Stimulated activated CD4-positive, alpha-beta T cell treated with anti-CD3 and anti-CD28 coated beads, Interleukin-12 subunit alpha, Interleukin-12 subunit beta, amount 100 ng/mL, for 48 hours (primary cell): ENCODE measurements at regions not wholly inside any gene's neighbourhood (a gene's known extent, or its start where the extent isn't known, plus 50 kb on each side); places are given as distances from the start of the nearest gene placed in this dataset.

Source experiments
- DNase-seq, 3 donors: peaks; one replicate each; pipeline ENCODE4 v3.0.0-alpha.2; 2020; ENCODE audit warnings: low read depth in 2 of 3, low spot score in 1 of 3

GRCh38 chr4:18075823-18076433 lies 54.4 kb upstream of the LCORL start:
- DNase-seq: peak; percentile 8 to 17 (median 10)

- no peak for DNase-seq
These were observed 50.3 kb upstream of the LCORL start for GRCh38 chr4:18071894-18072293.
